ENCODE measurements at regions not wholly inside any gene's neighbourhood (a gene's known extent, or its start where the extent isn't known, plus 50 kb on each side); places are given as distances from the start of the nearest gene placed in this dataset.
"Not testable (repeated sequence)": the region's sequence is repeated elsewhere in the genome, so short reads cannot be mapped to it uniquely, and the experiment has no call there.

DNA sequence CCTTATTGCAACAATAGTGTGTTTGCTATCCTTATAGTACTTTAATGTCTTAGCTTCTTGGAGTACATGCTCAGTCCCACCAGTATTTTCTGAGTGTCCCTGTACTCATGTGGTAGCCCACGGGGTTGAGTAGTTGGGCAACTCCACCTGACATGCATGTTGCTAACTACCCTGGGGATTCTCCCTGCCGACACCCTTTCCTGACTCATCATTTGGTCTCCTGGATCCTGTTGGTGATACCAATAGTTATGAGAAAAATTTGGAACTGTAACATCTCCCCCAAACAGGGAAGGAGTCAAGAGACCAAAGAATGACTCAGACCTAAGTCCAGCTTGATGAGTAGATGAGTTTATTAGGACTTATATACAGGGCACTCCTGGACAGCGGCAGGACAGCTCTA, 101.6 kb downstream of the BRMS1L start:
- H3K36me3 ChIP-seq = no peaks in the 10 kb centered on the region
- H3K4me3 ChIP-seq = no peak overlapping the region
- H3K27ac ChIP-seq = no peak overlapping the region
- no peaks in the 10 kb centered on the region for H3K27me3 ChIP-seq
- DNase-seq = no peak
- H3K9me3 ChIP-seq (replicated peaks) = no peaks in the 10 kb centered on the region
- no peaks in the 10 kb centered on the region for H3K4me1 ChIP-seq

GRCh38 chr14:35925319-35925718, 99.2 kb downstream of the BRMS1L start:
- no peak for DNase-seq
- Histone ChIP-seq H3K27me3 (no peaks in the 10 kb centered on the region), H3K36me3 (no peaks in the 10 kb centered on the region), H3K4me1 (no peaks in the 10 kb centered on the region), H3K9me3 (replicated peaks) (no peaks in the 10 kb centered on the region), H3K27ac (no peak overlapping the region), H3K4me3 (no peak overlapping the region)

GRCh38 chr14:35922590-35922989, 96.5 kb downstream of the BRMS1L start:
- not testable (repeated sequence) for H3K4me1 ChIP-seq; H3K27me3 ChIP-seq; H3K9me3 ChIP-seq (replicated peaks); H3K4me3 ChIP-seq; H3K27ac ChIP-seq; H3K36me3 ChIP-seq; DNase-seq

GRCh38 chr14:35921745-35922144, 95.6 kb downstream of the BRMS1L start:
- no peaks in the 10 kb centered on the region for H3K4me1 ChIP-seq
- no peak for DNase-seq
- no peaks in the 10 kb centered on the region for H3K27me3 ChIP-seq
- H3K27ac ChIP-seq = no peak overlapping the region
- H3K36me3 ChIP-seq = no peaks in the 10 kb centered on the region
- no peak overlapping the region for H3K4me3 ChIP-seq
- H3K9me3 ChIP-seq (replicated peaks) = no peaks in the 10 kb centered on the region
